Adipocyte (in vitro differentiated cells): ENCODE measurements at regions not wholly inside any gene's neighbourhood (a gene's known extent, or its start where the extent isn't known, plus 50 kb on each side); places are given as distances from the start of the nearest gene placed in this dataset.

Source experiments
- DNase-seq: peaks from one replicate; pipeline ENCODE4 v3.0.0-alpha.2; 2015; ENCODE audit warnings: low read depth
- H3K27me3 ChIP-seq: replicated peaks from 2 replicates; pipeline ENCODE4 v1.7.0; 2013; ENCODE audit warnings: mild to moderate bottlenecking, low read length, moderate library complexity; ENCODE audit not compliant: control insufficient read depth, insufficient read depth
- H3K36me3 ChIP-seq: 2 replicates; pipeline ENCODE4 v1.7.0; 2013; ENCODE audit warnings: low read length, mild to moderate bottlenecking, moderate library complexity; ENCODE audit not compliant: control insufficient read depth, insufficient read depth, severe bottlenecking
- H3K4me1 ChIP-seq: 2 replicates; pipeline ENCODE4 v1.7.0; 2013; ENCODE audit warnings: mild to moderate bottlenecking, low read length, moderate library complexity; ENCODE audit not compliant: control insufficient read depth, insufficient read depth
- H3K4me3 ChIP-seq: 2 replicates; pipeline ENCODE4 v1.7.0; 2013; ENCODE audit warnings: mild to moderate bottlenecking, low read length, moderate library complexity
- H3K9ac ChIP-seq: 2 replicates; pipeline ENCODE4 v1.7.0; 2013; ENCODE audit warnings: mild to moderate bottlenecking, low read length, moderate library complexity
- H3K9me3 ChIP-seq: 2 replicates; pipeline ENCODE4 v1.7.0; 2013; ENCODE audit warnings: mild to moderate bottlenecking, low read length, moderate library complexity; ENCODE audit not compliant: control insufficient read depth

GRCh38 chr15:69725275-69725674 is 272.7 kb downstream of the RPLP1 start:
- Histone ChIP-seq H3K9ac (no peak overlapping the region), H3K4me3 (no peak overlapping the region), H3K27me3 (peaks cover 26% of the 10 kb centered on the region), H3K9me3 (no peaks in the 10 kb centered on the region), H3K4me1 (peaks cover 3% of the 10 kb centered on the region), H3K36me3 (no peaks in the 10 kb centered on the region)
- no peak for DNase-seq

GRCh38 chr15:69725957-69726356 is 273.3 kb downstream of the RPLP1 start:
- no peak for DNase-seq
- no peaks in the 10 kb centered on the region for H3K9me3 ChIP-seq
- no peak overlapping the region for H3K9ac ChIP-seq
- peaks cover 9% of the 10 kb centered on the region for H3K4me1 ChIP-seq
- H3K36me3 ChIP-seq, result no peaks in the 10 kb centered on the region
- no peak overlapping the region for H3K4me3 ChIP-seq
- H3K27me3 ChIP-seq, result peaks cover 25% of the 10 kb centered on the region

- Histone ChIP-seq H3K4me1 (peaks cover 18% of the 10 kb centered on the region), H3K27me3 (peaks cover 25% of the 10 kb centered on the region), H3K9ac (no peak overlapping the region)
Observed at GRCh38 chr15:69727121-69727924, 274.7 kb downstream of the RPLP1 start.

GRCh38 chr15:69729167-69729748 is 276.6 kb downstream of the RPLP1 start:
- Histone ChIP-seq H3K4me1 (peaks cover 23% of the 10 kb centered on the region), H3K9me3 (no peaks in the 10 kb centered on the region), H3K36me3 (no peaks in the 10 kb centered on the region), H3K27me3 (peaks cover 20% of the 10 kb centered on the region), H3K9ac (no peak overlapping the region), H3K4me3 (no peak overlapping the region)
- DNase-seq, result peak; percentile 64

More at GRCh38 chr15:69727121-69727924, 274.7 kb downstream of the RPLP1 start:
- DNase-seq, result no peak
- no peaks in the 10 kb centered on the region for H3K36me3 ChIP-seq
- no peaks in the 10 kb centered on the region for H3K9me3 ChIP-seq
- no peak overlapping the region for H3K4me3 ChIP-seq

GRCh38 chr15:69730281-69731080 is 277.9 kb downstream of the RPLP1 start:
- H3K36me3 ChIP-seq, result no peaks in the 10 kb centered on the region
- peaks cover 36% of the 10 kb centered on the region for H3K4me1 ChIP-seq
- no peaks in the 10 kb centered on the region for H3K9me3 ChIP-seq
- H3K4me3 ChIP-seq, result no peak overlapping the region
- DNase-seq, result no peak
- no peak overlapping the region for H3K9ac ChIP-seq
- H3K27me3 ChIP-seq, result peaks cover 13% of the 10 kb centered on the region

GRCh38 chr15:69731081-69731330 is 278.4 kb downstream of the RPLP1 start:
- no peak overlapping the region for H3K9ac ChIP-seq
- no peak for DNase-seq
- H3K27me3 ChIP-seq, result peaks cover 10% of the 10 kb centered on the region

GRCh38 chr15:69731581-69731980 is 279.0 kb downstream of the RPLP1 start:
- Histone ChIP-seq H3K4me1 (peaks cover 47% of the 10 kb centered on the region), H3K36me3 (no peaks in the 10 kb centered on the region), H3K27me3 (peaks cover 6% of the 10 kb centered on the region), H3K9ac (no peak overlapping the region), H3K4me3 (no peak overlapping the region), H3K9me3 (no peaks in the 10 kb centered on the region)
- no peak for DNase-seq

More at GRCh38 chr15:69731081-69731330, 278.4 kb downstream of the RPLP1 start:
- Histone ChIP-seq H3K4me3 (no peak overlapping the region), H3K9me3 (no peaks in the 10 kb centered on the region), H3K4me1 (peaks cover 41% of the 10 kb centered on the region), H3K36me3 (no peaks in the 10 kb centered on the region)

- peaks cover 47% of the 10 kb centered on the region for H3K4me1 ChIP-seq
- no peaks in the 10 kb centered on the region for H3K9me3 ChIP-seq
- DNase-seq, result no peak
- peaks cover 2% of the 10 kb centered on the region for H3K27me3 ChIP-seq
- no peak overlapping the region for H3K4me3 ChIP-seq
- H3K9ac ChIP-seq, result no peak overlapping the region
- no peaks in the 10 kb centered on the region for H3K36me3 ChIP-seq
Observed at GRCh38 chr15:69732133-69732532, 279.5 kb downstream of the RPLP1 start.

GRCh38 chr15:69734699-69735098 is 282.1 kb downstream of the RPLP1 start:
- peaks cover 7% of the 10 kb centered on the region for H3K27me3 ChIP-seq
- H3K4me1 ChIP-seq, result peaks cover 47% of the 10 kb centered on the region
- no peaks in the 10 kb centered on the region for H3K36me3 ChIP-seq

GRCh38 chr15:69735121-69735520 is 282.5 kb downstream of the RPLP1 start:
- Histone ChIP-seq H3K9me3 (peaks cover under 1% of the 10 kb centered on the region), H3K4me1 (peaks cover 47% of the 10 kb centered on the region), H3K27me3 (peaks cover 10% of the 10 kb centered on the region), H3K4me3 (peak overlapping the region; percentile 49), H3K36me3 (no peaks in the 10 kb centered on the region), H3K9ac (peak overlapping the region; percentile 32)
- peak; percentile 80 for DNase-seq

More at GRCh38 chr15:69734699-69735098, 282.1 kb downstream of the RPLP1 start:
- Histone ChIP-seq H3K9ac (peak overlapping the region; percentile 32), H3K9me3 (no peaks in the 10 kb centered on the region), H3K4me3 (peak overlapping the region; percentile 49)
- DNase-seq, result peak; percentile 58

GRCh38 chr15:69736161-69736560 is 283.5 kb downstream of the RPLP1 start:
- peaks cover 10% of the 10 kb centered on the region for H3K9me3 ChIP-seq
- no peak overlapping the region for H3K9ac ChIP-seq
- peaks cover 38% of the 10 kb centered on the region for H3K4me1 ChIP-seq
- no peak overlapping the region for H3K4me3 ChIP-seq
- H3K36me3 ChIP-seq, result no peaks in the 10 kb centered on the region
- no peak for DNase-seq
- H3K27me3 ChIP-seq, result peaks cover 15% of the 10 kb centered on the region
